Activated CD4-positive, CD25-positive, alpha-beta regulatory T cell (primary cell): ENCODE measurements at regions not wholly inside any gene's neighbourhood (a gene's known extent, or its start where the extent isn't known, plus 50 kb on each side); places are given as distances from the start of the nearest gene placed in this dataset.
"Not testable (repeated sequence)": the region's sequence is repeated elsewhere in the genome, so short reads cannot be mapped to it uniquely, and the experiment has no call there.

Experiments used
- DNase-seq, 4 experiments: peaks; one replicate each; lab custom pipeline; 2025; lab: John Stamatoyannopoulos, UW

- no peak for DNase-seq
Observed at GRCh38 chr9:15033316-15033715, 123.1 kb upstream of the FREM1 start.

GRCh38 chr9:15032860-15033259, 122.6 kb upstream of the FREM1 start:
- no peak for DNase-seq

- DNase-seq: no peak
Observed at GRCh38 chr9:15021146-15021545, 110.9 kb upstream of the FREM1 start.

GRCh38 chr9:15018096-15018637, 107.9 kb upstream of the FREM1 start:
- DNase-seq: no peak

- no peak for DNase-seq
Observed at GRCh38 chr9:15010581-15010980, 100.4 kb upstream of the FREM1 start.

- no peak for DNase-seq
Observed at GRCh38 chr9:15007698-15008097, 97.5 kb upstream of the FREM1 start.

GRCh38 chr9:14994738-14995137, 84.5 kb upstream of the FREM1 start:
- no peak for DNase-seq

GRCh38 chr9:14993901-14994554, 83.8 kb upstream of the FREM1 start:
- no peak for DNase-seq

- DNase-seq: peak in 2 of 4 experiments; percentile 2 to 4
Observed at GRCh38 chr9:14993061-14993800, 83.0 kb upstream of the FREM1 start.

GRCh38 chr9:14992516-14992915, 82.3 kb upstream of the FREM1 start:
- DNase-seq: no peak

GRCh38 chr9:14992081-14992480, 81.9 kb upstream of the FREM1 start:
- DNase-seq: no peak

GRCh38 chr9:14990647-14991046, 80.4 kb upstream of the FREM1 start:
- DNase-seq: not testable (repeated sequence)

- no peak for DNase-seq
Observed at GRCh38 chr9:14989811-14990210, 79.6 kb upstream of the FREM1 start.

- not testable (repeated sequence) for DNase-seq
Observed at GRCh38 chr9:14989336-14989735, 79.1 kb upstream of the FREM1 start.

- DNase-seq: no peak
Observed at GRCh38 chr9:14987858-14988257, 77.6 kb upstream of the FREM1 start.

GRCh38 chr9:14985419-14985818, 75.2 kb upstream of the FREM1 start:
- DNase-seq: no peak

GRCh38 chr9:14983599-14983998, 73.4 kb upstream of the FREM1 start:
- no peak for DNase-seq

- DNase-seq: no peak
Observed at GRCh38 chr9:14981291-14981950, 71.2 kb upstream of the FREM1 start.

- no peak for DNase-seq
Observed at GRCh38 chr9:14978022-14979000, 68.1 kb upstream of the FREM1 start.

GRCh38 chr9:14967450-14968321, 57.5 kb upstream of the FREM1 start:
- no peak for DNase-seq
